Retinal pigment epithelial cell (primary cell): ENCODE measurements at regions not wholly inside any gene's neighbourhood (a gene's known extent, or its start where the extent isn't known, plus 50 kb on each side); places are given as distances from the start of the nearest gene placed in this dataset.

Experiments
- DNase-seq: peaks from one replicate; pipeline ENCODE4 v3.0.0-alpha.2; 2010; ENCODE audit warnings: low read depth
- H3K4me3 ChIP-seq: 2 replicates; pipeline ENCODE4 v1.5.1; 2011; ENCODE audit warnings: mild to moderate bottlenecking, low read length, control low read depth, moderate library complexity
- CTCF ChIP-seq: conservative IDR thresholded peaks from 2 replicates; pipeline ENCODE4 v1.5.1; 2011; ENCODE audit warnings: low read depth, low read length, control low read depth, inconsistent platforms

- TF ChIP-seq CTCF: no peak
- no peak for DNase-seq
- no peak overlapping the region for H3K4me3 ChIP-seq
These were observed 208.1 kb upstream of the PHYHIPL start for GRCh38 chr10:58968389-58968755.

DNA sequence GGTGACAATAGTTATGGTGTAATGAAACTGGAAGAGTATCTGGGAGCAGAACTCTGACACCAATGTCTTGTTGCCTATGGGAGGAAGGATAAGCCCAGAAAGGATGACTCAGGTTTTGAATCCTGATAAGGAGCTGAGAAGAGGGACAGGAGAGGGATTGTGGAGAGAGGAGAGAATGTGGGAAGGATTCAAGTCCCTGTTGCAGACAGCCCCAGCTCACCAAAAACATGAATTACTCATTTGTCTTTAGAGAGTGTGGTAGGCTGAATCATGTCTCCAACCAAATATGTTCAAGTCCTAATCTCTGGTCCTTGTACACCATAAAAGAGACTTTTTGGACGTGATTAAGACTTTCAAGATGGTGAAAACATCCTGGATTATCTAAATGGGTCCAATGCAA lies 206.9 kb upstream of the PHYHIPL start:
- no peak for DNase-seq
- no peak for TF ChIP-seq CTCF
- no peak overlapping the region for H3K4me3 ChIP-seq

DNA sequence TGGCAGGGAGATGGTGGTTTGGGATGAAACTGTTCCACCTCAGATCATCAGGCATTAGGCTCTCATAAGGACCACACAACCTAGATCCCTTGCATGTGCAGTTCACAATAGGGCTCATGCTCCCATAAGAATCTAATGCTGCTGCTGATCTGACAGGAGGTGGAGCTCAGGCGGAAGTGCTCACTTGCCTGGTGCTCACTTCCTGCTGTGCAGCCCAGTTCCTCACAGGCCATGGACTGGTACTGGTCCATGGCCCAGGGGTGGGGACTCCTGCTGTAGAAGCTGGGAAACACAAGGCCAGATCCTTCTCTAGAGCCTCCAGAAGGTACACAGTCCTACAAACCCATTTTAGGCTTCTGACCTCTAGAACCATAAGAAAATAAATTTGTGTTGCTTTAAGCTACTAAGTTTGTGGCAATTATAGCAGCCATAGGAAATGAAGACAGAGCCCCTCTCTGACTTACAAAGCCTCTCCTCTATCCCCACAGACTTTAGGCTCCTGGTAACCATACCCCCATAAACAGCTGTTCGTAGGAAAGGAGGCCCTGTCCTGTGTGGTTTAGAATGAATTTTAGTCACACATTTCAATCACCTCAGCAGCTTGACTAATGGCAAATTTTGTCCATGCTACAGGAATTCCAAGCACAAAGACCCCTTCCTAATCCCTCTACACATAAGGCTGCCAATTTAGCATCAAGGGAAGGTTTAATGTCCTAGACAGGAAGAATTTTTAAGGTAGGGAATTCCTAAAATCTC lies 206.1 kb upstream of the PHYHIPL start:
- H3K4me3 ChIP-seq: no peak overlapping the region
- TF ChIP-seq CTCF: no peak
- DNase-seq: no peak

GRCh38 chr10:58971211-58971610 lies 205.2 kb upstream of the PHYHIPL start:
- no peak for DNase-seq
- no peak for TF ChIP-seq CTCF
- H3K4me3 ChIP-seq: no peak overlapping the region

GRCh38 chr10:58971796-58972491 lies 204.5 kb upstream of the PHYHIPL start:
- TF ChIP-seq CTCF: no peak
- DNase-seq: no peak
- no peak overlapping the region for H3K4me3 ChIP-seq

GRCh38 chr10:58972576-58973234 lies 203.7 kb upstream of the PHYHIPL start:
- no peak for TF ChIP-seq CTCF
- no peak for DNase-seq

More at GRCh38 chr10:58972576-58973234, 203.7 kb upstream of the PHYHIPL start:
- no peak overlapping the region for H3K4me3 ChIP-seq
